ENCODE measurements at regions not wholly inside any gene's neighbourhood (a gene's known extent, or its start where the extent isn't known, plus 50 kb on each side); places are given as distances from the start of the nearest gene placed in this dataset.
"Not testable (repeated sequence)": the region's sequence is repeated elsewhere in the genome, so short reads cannot be mapped to it uniquely, and the experiment has no call there.

DNA sequence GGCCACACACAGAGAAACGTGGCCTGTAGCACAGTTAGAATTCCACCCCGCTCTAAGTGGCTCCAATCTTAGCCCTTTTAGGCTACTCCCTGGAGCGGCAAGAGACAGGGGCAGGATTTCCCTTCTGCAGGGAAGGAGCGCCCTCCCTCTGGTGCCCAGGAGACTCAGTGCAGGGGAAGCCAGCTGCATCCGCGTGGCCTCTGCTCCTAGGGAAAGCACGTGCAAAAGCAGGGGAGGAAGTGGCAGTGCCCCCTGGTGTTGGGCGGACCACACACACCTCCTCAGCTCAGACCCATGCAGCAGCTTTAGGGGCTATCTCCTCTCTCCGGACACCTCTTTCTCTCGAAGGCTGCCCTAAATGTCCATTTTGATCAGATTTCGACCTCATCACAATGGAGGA is 50.0 kb downstream of the SPRING1 start:
- no peak for DNase-seq (ENCODE audit: low read depth)

DNA sequence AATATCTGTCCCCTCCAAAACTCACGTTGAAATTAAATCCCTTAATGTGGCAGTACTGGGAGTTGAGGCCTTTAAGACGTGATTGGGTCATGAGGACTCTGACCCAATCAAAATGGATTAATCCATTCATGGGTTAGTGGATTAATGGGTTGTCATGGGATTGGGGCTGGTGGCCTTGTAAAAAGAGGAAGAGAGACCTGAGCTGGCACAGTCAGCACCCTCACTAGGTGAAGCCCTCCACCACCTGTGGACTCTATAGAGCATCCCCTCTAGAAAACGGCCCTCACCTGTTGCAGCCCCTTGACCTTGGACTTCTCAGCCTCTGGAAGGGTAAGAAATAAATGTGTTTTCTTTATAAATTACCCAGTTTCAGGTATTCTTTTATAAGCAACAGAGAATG is 53.0 kb downstream of the SPRING1 start:
- no peak for DNase-seq (ENCODE audit: low read depth)

GRCh38 chr12:116677202-116677661 is 60.6 kb downstream of the SPRING1 start:
- DNase-seq (ENCODE audit: low read depth), result no peak

DNA sequence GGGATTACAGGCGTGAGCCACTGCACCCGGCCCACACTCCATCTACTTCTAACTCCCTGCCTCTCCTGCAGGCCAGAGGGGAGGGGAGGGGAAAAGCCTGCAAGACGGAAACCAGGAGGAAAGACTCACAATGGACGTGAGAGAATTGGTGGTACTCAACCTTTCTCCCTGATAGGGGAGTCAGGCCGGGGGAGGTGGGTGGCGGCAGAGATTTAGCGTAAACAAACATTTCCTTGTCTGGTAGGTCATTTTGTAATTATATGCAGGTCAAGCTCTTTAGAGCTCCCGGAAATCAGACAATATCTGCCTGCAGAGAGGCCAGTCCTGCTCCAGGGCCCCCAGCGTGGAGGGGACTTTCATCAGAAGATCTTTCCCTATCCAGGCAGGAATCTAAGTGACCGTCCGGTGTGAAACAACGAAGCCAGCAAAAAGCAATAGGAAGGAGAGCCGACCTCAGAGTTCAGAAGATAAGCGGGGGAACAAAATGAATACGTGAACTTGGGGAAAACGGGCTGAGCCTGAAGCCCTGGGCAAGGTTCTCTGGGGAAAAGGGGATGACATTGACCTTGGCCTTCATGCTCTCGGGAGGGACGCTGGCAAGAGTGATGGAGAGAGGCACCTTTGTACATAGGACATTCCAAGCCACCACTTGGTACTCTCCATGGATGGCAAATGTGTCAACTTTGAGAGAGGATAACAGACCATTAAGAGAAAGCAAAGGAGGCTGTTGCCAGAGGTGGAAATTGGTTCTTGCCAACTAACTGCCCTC is 62.3 kb downstream of the SPRING1 start:
- no peak for DNase-seq (ENCODE audit: low read depth)

- no peak for DNase-seq (ENCODE audit: low read depth)
Observed at GRCh38 chr12:116674643-116675183, 63.2 kb downstream of the SPRING1 start.

DNA sequence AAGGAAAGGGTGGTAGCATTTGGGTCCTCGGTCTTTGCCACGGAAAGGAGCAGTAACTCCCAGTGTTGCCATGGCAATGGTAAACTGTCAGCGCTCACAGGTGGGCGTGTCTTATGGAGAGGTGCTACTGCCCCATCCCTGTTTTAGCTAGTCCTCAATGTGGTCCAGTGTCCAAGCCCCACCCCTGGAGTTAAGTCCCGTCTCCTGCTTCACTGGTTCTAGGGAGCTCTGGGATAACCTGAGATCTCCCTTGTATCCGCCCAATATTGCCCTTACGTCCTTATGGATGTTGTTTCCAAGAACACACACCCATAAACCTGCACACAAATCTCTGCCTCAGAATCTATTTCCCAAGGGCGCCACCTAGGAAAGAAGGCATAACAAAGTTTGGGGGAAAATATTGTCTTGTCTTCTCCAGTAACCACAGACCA is 64.2 kb downstream of the SPRING1 start:
- DNase-seq (ENCODE audit: low read depth), result no peak

DNA sequence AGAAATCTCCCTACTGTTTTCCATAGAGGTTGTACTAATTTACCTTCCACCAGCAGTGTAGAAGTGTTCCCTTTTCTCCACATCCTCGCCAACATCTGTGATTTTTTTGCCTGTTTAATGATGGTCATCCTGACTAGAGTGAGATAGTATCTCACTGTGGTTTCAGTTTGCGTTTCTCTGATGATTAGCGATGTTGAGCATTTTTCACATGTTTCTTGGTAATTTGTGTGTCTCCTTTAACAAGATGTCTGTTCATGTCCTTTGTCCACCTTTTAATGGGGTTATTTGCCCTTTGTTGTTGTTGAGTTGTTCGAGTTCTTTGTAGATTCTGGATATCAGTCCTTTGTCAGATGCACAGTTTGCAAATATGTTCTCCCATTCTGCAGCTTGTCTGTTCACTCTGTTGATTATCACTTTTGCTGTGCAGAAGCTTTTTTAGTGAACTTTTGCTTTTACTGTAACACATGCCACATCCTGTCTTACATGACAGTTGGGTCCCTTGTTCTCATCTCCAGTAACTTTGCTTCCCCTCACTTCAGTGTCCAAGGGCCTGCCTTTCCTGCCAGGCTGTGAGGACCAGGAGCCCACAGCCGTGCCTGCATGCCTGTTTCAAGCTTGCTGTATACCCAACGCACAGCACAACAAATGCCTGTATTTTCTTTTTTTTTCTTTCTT is 64.9 kb downstream of the SPRING1 start:
- DNase-seq (ENCODE audit: low read depth), result no peak

GRCh38 chr12:116672010-116672409 is 65.9 kb downstream of the SPRING1 start:
- DNase-seq (ENCODE audit: low read depth), result no peak

- DNase-seq (ENCODE audit: low read depth), result no peak
Observed at GRCh38 chr12:116670859-116671258, 67.0 kb downstream of the SPRING1 start.

DNA sequence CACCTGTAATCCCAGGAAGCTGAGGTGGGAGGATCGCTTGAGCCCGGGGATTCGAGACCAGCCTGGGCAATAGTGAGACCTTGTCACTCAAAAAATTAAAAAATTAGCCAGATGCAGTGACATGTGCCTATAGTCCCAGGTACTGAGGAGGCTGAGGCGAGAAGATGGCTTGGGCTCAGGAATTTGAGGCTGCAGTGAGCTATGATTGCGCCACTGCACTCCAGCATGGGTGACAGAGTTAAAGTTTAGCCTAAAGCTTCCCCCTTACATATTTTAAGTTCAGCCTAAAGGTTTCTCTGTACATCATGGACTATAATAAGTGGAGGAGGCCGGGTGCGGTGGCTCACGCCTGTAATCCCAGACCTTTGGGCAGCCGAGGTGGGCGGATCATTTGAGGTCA is 70.1 kb downstream of the SPRING1 start:
- no peak for DNase-seq (ENCODE audit: low read depth)

- DNase-seq (ENCODE audit: low read depth), result not testable (repeated sequence)
Observed at GRCh38 chr12:116666829-116667228, 71.0 kb downstream of the SPRING1 start.

DNA sequence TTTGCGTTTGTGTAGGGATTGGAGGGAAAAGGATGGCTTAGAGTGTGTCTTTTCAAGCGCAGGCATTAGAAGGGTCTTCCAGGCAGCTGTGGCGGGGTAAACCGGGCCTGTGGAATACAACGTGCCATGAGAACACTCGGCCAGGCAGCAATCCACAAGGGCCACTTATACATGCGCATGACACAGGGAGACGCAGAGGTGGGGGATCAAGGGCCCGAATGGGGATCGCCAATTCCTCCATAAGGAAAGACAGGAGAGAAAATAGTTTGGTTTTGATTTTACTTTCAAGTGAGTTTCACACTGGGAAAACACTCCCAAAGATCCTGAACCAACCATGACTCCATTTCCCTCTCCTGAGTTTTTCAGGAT is 71.6 kb downstream of the SPRING1 start:
- DNase-seq (ENCODE audit: low read depth), result no peak

DNA sequence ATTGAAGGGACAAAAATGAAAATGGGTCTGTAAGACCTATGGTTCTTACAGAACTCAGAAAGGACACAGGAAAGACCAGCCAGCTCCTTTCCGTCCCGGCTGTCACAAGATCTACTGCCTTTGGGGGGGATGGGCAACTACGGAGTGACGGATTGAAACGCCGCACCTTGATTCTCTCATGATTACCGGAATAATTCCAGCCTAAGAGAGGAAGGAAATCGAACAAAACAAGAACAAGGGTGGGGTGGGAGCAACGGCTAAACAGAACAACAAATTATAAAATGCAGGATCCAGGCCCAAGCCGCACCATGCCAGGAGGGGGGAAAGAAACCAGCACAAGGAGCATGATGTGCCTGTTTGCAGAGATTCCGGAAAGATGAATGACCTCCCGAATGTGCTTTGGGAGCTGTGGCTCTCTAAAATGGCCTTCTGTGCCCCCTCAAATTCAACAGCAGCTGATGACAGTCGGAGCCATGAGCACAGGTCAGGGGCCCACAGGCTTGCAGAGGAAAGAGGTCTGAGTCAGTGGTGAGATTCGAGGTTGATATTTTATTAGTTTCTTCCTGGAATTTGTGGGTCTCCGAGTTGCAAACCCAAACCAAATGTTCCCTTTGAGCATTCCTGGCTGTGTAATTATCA is 72.1 kb downstream of the SPRING1 start:
- no peak for DNase-seq (ENCODE audit: low read depth)

GRCh38 chr12:116664085-116664484 is 73.8 kb downstream of the SPRING1 start:
- no peak for DNase-seq (ENCODE audit: low read depth)

- DNase-seq (ENCODE audit: low read depth), result no peak
Observed at GRCh38 chr12:116662612-116663144, 75.2 kb downstream of the SPRING1 start.

GRCh38 chr12:116661341-116661740 is 76.5 kb downstream of the SPRING1 start:
- DNase-seq (ENCODE audit: low read depth), result no peak

- DNase-seq (ENCODE audit: low read depth), result not testable (repeated sequence)
Observed at GRCh38 chr12:116660740-116661139, 77.1 kb downstream of the SPRING1 start.

GRCh38 chr12:116659771-116660481 is 77.9 kb downstream of the SPRING1 start:
- DNase-seq (ENCODE audit: low read depth), result peak; percentile 19

DNA sequence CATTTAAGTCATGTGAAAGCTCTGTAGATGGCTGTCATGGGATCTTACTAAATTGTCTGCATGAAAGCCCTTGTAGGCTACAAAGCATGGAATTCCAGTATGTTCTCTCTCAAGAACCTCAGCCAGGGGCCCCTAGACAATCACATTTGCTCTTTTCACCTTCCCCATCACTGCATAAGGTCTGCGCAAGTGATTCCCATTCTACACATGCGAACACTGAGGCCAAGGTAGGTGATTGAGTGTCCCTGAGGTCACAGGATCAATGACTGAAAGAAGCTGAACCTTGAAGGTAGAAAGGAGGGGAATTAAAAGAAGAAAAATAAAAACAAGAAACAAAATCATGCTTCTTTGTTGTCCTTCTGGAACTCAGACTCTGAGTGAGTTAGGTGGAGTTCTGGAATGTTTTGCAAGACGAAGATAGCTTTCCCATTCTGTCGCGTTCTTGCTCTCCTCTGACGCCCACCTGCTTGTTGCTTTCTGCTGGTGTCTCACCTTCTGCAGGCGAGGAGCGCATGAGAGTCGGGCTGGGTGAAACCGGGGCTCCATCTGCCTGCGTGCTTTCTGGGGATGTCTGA is 79.9 kb downstream of the SPRING1 start:
- no peak for DNase-seq (ENCODE audit: low read depth)

DNA sequence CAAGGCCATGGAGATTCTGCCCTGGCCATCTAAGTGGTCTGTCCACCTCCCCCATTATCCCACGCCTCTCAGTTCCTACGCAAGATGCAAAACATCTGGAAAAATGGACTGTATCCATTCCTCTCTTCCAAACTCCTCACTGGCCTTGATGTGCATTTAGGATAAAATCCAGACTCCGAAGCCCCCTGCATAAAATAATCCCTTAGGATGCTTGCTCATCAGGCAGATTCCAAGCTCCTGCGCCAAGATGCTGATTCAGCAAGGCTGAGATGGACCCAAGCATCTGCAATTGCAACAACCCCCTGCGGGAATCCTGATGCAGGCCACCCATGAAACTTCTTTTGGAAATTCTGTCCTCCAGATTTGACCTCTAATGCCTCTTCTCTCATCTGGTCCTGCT is 81.6 kb downstream of the SPRING1 start:
- DNase-seq (ENCODE audit: low read depth), result no peak

GRCh38 chr12:116654226-116654743 is 83.6 kb downstream of the SPRING1 start:
- DNase-seq (ENCODE audit: low read depth), result no peak
